ENCODE measurements at regions not wholly inside any gene's neighbourhood (a gene's known extent, or its start where the extent isn't known, plus 50 kb on each side); places are given as distances from the start of the nearest gene placed in this dataset.

DNA sequence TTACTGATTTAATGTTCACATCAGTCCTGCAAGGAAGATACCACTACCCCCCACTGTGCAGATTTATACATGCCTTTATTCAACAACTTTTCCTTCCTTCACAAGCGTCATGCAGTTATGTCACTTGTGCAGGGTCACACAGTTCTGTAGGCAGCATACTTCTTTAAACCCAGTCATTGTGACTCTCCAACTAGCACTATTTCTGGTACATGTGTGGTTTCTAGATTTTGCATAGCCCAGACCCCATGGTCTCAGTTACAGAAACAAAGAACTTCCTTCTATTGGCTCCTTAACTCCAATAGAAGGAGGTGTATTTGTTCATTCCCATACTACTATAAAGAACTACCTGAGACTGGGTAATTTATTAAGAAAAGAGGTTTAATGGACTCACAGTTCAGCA is 333.1 kb downstream of the ZNF516 start:
- POLR2A ChIA-PET: no interaction called here
- ATAC-seq (ENCODE audit: poor library complexity): no peak
- no peaks in the 10 kb centered on the region for H3K4me1 Mint-ChIP-seq (ENCODE audit: low read depth)
- H3K4me3 ChIP-seq (ENCODE audit: low read length): no peak overlapping the region
- intact Hi-C loops (cut with DNase I, micrococcal nuclease): no loop called here
- TF ChIP-seq, protein P1, sequence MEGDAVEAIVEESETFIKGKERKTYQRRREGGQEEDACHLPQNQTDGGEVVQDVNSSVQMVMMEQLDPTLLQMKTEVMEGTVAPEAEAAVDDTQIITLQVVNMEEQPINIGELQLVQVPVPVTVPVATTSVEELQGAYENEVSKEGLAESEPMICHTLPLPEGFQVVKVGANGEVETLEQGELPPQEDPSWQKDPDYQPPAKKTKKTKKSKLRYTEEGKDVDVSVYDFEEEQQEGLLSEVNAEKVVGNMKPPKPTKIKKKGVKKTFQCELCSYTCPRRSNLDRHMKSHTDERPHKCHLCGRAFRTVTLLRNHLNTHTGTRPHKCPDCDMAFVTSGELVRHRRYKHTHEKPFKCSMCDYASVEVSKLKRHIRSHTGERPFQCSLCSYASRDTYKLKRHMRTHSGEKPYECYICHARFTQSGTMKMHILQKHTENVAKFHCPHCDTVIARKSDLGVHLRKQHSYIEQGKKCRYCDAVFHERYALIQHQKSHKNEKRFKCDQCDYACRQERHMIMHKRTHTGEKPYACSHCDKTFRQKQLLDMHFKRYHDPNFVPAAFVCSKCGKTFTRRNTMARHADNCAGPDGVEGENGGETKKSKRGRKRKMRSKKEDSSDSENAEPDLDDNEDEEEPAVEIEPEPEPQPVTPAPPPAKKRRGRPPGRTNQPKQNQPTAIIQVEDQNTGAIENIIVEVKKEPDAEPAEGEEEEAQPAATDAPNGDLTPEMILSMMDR (IDR thresholded peaks at IDR 0.05): no peak
- no peaks in the 10 kb centered on the region for H3K36me3 Mint-ChIP-seq (ENCODE audit: low read depth)
- no peaks in the 10 kb centered on the region for H3K36me3 ChIP-seq (ENCODE audit: insufficient read depth, low read length)
- no peak overlapping the region for H3K27ac ChIP-seq (ENCODE audit: low read depth in 1 of 2, low read length in 2 of 2)
- no peaks in the 10 kb centered on the region for H3K4me1 ChIP-seq (ENCODE audit: insufficient read depth, low read length)
- DNase-seq: no peak
- H3K27ac Mint-ChIP-seq: no peak overlapping the region
- no peak overlapping the region for H3K4me3 Mint-ChIP-seq
- H3K27me3 ChIP-seq (ENCODE audit: control insufficient read depth in 1 of 2, insufficient read depth in 2 of 2, low read length in 2 of 2): no peaks in the 10 kb centered on the region
- no peaks in the 10 kb centered on the region for H3K27me3 Mint-ChIP-seq
- no peaks in the 10 kb centered on the region for H3K9me3 ChIP-seq (ENCODE audit: control insufficient read depth in 1 of 2, insufficient read depth in 1 of 2, low read length in 2 of 2)
- CTCF ChIA-PET: no interaction called here
- H3K9me3 Mint-ChIP-seq: no peaks in the 10 kb centered on the region

DNA sequence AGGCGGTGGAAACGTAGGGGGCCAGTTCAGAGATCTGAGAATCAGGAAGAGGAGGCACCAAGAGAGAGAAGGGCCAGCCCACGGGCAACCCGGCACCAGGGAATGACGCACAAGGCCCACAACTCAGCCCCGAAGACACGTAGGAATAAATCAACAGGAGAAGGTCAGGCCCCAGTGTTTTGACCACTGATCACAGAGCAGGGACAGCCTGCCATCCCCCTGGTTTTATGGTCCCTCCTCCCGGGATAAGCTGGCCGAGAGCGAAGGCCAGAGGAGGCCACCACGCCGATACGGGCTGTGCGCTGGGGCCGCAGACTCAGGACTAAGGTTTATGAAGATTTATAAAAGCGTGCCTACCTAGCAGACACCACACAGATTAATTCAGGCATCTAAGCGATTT is 341.4 kb downstream of the ZNF516 start:
- Mint-ChIP-seq H3K27me3 (no peaks in the 10 kb centered on the region), H3K27ac (no peak overlapping the region), H3K9me3 (no peaks in the 10 kb centered on the region), H3K4me1 (ENCODE audit: low read depth) (no peaks in the 10 kb centered on the region), H3K4me3 (no peak overlapping the region), H3K36me3 (ENCODE audit: low read depth) (no peaks in the 10 kb centered on the region)
- Histone ChIP-seq H3K27ac (ENCODE audit: low read depth in 1 of 2, low read length in 2 of 2) (no peak overlapping the region), H3K4me3 (ENCODE audit: low read length) (no peak overlapping the region), H3K36me3 (ENCODE audit: insufficient read depth, low read length) (no peaks in the 10 kb centered on the region), H3K27me3 (ENCODE audit: control insufficient read depth in 1 of 2, insufficient read depth in 2 of 2, low read length in 2 of 2) (no peaks in the 10 kb centered on the region), H3K9me3 (ENCODE audit: control insufficient read depth in 1 of 2, insufficient read depth in 1 of 2, low read length in 2 of 2) (peaks cover 0 to 16% of the 10 kb centered on the region in 2 experiments), H3K4me1 (ENCODE audit: insufficient read depth, low read length) (no peaks in the 10 kb centered on the region)
- DNase-seq: no peak
- intact Hi-C loops (cut with DNase I, micrococcal nuclease): no loop called here
- ChIA-PET CTCF (no interaction called here), POLR2A (no interaction called here)
- TF ChIP-seq, protein P1 (IDR thresholded peaks at IDR 0.05): no peak
- ATAC-seq (ENCODE audit: poor library complexity): no peak

DNA sequence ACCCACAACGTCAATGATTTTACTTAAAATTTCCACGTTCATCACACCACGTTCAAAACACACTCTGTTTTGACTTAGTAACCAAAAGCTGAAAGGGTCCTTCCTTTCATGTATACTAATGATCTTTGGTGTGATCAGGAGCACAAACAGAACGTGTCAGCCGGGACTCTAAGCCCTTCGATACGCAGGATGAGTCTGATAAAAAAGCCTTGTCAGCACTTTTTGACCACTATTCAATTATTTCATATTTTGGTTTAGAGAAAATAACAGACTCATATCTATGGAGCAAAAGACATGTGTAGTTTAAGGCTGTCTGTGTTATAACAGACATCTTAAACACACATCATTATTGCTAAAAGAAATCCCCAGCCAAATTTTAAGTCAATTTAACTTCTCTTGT is 345.3 kb downstream of the ZNF516 start:
- ChIA-PET CTCF (no interaction called here), POLR2A (no interaction called here)
- no peaks in the 10 kb centered on the region for H3K27me3 ChIP-seq (ENCODE audit: control insufficient read depth in 1 of 2, insufficient read depth in 2 of 2, low read length in 2 of 2)
- ATAC-seq (ENCODE audit: poor library complexity) (no peak), DNase-seq (no peak)
- peaks cover 0 to 19% of the 10 kb centered on the region in 2 experiments for H3K9me3 ChIP-seq (ENCODE audit: control insufficient read depth in 1 of 2, insufficient read depth in 1 of 2, low read length in 2 of 2)
- TF ChIP-seq, protein P1 (IDR thresholded peaks at IDR 0.05): no peak
- Mint-ChIP-seq H3K9me3 (no peaks in the 10 kb centered on the region), H3K4me1 (ENCODE audit: low read depth) (no peaks in the 10 kb centered on the region), H3K4me3 (no peak overlapping the region), H3K27ac (no peak overlapping the region), H3K36me3 (ENCODE audit: low read depth) (no peaks in the 10 kb centered on the region), H3K27me3 (no peaks in the 10 kb centered on the region)
- H3K4me3 ChIP-seq (ENCODE audit: low read length): no peak overlapping the region
- no peaks in the 10 kb centered on the region for H3K36me3 ChIP-seq (ENCODE audit: insufficient read depth, low read length)
- no peaks in the 10 kb centered on the region for H3K4me1 ChIP-seq (ENCODE audit: insufficient read depth, low read length)
- no peak overlapping the region for H3K27ac ChIP-seq (ENCODE audit: low read depth in 1 of 2, low read length in 2 of 2)
- intact Hi-C loops (cut with DNase I, micrococcal nuclease): no loop called here
